Sigmoid colon (tissue), 6 donors: ENCODE measurements at regions not wholly inside any gene's neighbourhood (a gene's known extent, or its start where the extent isn't known, plus 50 kb on each side); places are given as distances from the start of the nearest gene placed in this dataset.

Experiments
- DNase-seq: peaks from one replicate; pipeline ENCODE4 v3.0.0-alpha.2; 2019
- H3K27ac ChIP-seq, 4 donors: fragments of 200-600 bp; sonication (generic); one replicate each; pipeline ENCODE4 v1.5.1; 2016 to 2019; ENCODE audit warnings: mild to moderate bottlenecking in 1 of 4
- H3K27me3 ChIP-seq, 3 donors: fragments of 200-600 bp; sonication (generic); one replicate each; pipeline ENCODE4 v1.5.1; 2019; ENCODE audit warnings: mild to moderate bottlenecking in 1 of 3
- H3K36me3 ChIP-seq, 4 donors: fragments of 200-600 bp; sonication (generic); one replicate each; pipeline ENCODE4 v1.5.1; 2016 to 2019
- H3K4me1 ChIP-seq, 4 donors: fragments of 200-600 bp; sonication (generic); one replicate each; pipeline ENCODE4 v1.5.1; 2017 to 2019
- H3K4me3 ChIP-seq, 4 donors: fragments of 200-600 bp; sonication (generic); one replicate each; pipeline ENCODE4 v1.5.1; 2017 to 2019; ENCODE audit warnings: mild to moderate bottlenecking in 2 of 4, moderate library complexity in 1 of 4
- H3K9me3 ChIP-seq, 4 donors: fragments of 200-600 bp in 3 of 4; sonication (generic) in 3 of 4; one replicate each; pipeline versions ENCODE4 v1.5.1 to v1.6.1; 2013 to 2019
- CTCF ChIP-seq, 4 experiments: fragments of 450-650 bp in 3 of 4; fragments of 200-600 bp in 1 of 4; IDR thresholded peaks; one replicate each; pipeline ENCODE4 v1.5.1; 2016 to 2019; ENCODE audit warnings: antibody characterized with exemption in 4 of 4, mild to moderate bottlenecking in 3 of 4, moderate library complexity in 2 of 4
- EP300 ChIP-seq, 4 donors: sonication (generic); formaldehyde crosslinking; IDR thresholded peaks; one replicate each; pipeline ENCODE4 v1.6.1; 2017; ENCODE audit warnings: antibody characterized with exemption in 4 of 4
- POLR2A ChIP-seq, 2 donors: fragments of 450-650 bp; IDR thresholded peaks; one replicate each; pipeline ENCODE4 v1.6.1; 2016; ENCODE audit warnings: antibody characterized with exemption in 2 of 2, mild to moderate bottlenecking in 2 of 2, moderate library complexity in 2 of 2
- POLR2AphosphoS5 ChIP-seq, 4 donors: sonication (generic); formaldehyde crosslinking; IDR thresholded peaks; one replicate each; pipeline ENCODE4 v1.6.1; 2017; ENCODE audit warnings: antibody characterized with exemption in 4 of 4
- WGBS, 2 donors: extraction: QIAGEN DNeasy Blood & Tissue Kit; methylation state at CpG; one replicate each; pipeline ENCODE4 v1.1.7; 2013; 5-methylcytosine and 5-hydroxymethylcytosine counted together
- intact Hi-C: fragments of 100-400 bp; cut with DNase I; formaldehyde crosslinking; loops from one replicate; pipeline ENCODE4 v1.15.1; 2023
- donor health status: healthy with polysubstance abuse.
- donor health status: healthy.

- 75 to 84% methylated on average over 2 of the region's 2 CpGs for WGBS, 2 donors
- Histone ChIP-seq H3K27me3 (no peaks in the 10 kb centered on the region), H3K9me3 (no peaks in the 10 kb centered on the region), H3K4me3 (no peak overlapping the region), H3K4me1 (no peaks in the 10 kb centered on the region), H3K27ac (no peak overlapping the region), H3K36me3 (no peaks in the 10 kb centered on the region)
- intact Hi-C loops, result no loop called here
- no peak for TF ChIP-seq EP300 (IDR thresholded peaks at IDR 0.05)
- no peak for TF ChIP-seq CTCF (IDR thresholded peaks at IDR 0.05)
- no peak for TF ChIP-seq POLR2AphosphoS5 (IDR thresholded peaks at IDR 0.05)
- no peak for TF ChIP-seq POLR2A (IDR thresholded peaks at IDR 0.05)
- no peak for DNase-seq
Observed at GRCh38 chr5:165231821-165232508, 1726.5 kb downstream of the MAT2B start.

GRCh38 chr5:165232509-165233028 is 1727.2 kb downstream of the MAT2B start:
- no peak for TF ChIP-seq POLR2A (IDR thresholded peaks at IDR 0.05)
- no peak for TF ChIP-seq EP300 (IDR thresholded peaks at IDR 0.05)
- no peak for TF ChIP-seq POLR2AphosphoS5 (IDR thresholded peaks at IDR 0.05)
- no peak for TF ChIP-seq CTCF (IDR thresholded peaks at IDR 0.05)
- intact Hi-C loops, result no loop called here
- H3K27ac ChIP-seq, result no peak overlapping the region
- no peaks in the 10 kb centered on the region for H3K36me3 ChIP-seq
- H3K9me3 ChIP-seq, result no peaks in the 10 kb centered on the region
- no peaks in the 10 kb centered on the region for H3K27me3 ChIP-seq
- no peak for DNase-seq
- no peak overlapping the region for H3K4me3 ChIP-seq
- 53 to 67% methylated on average over 4 of the region's 4 CpGs for WGBS, 2 donors
- no peaks in the 10 kb centered on the region for H3K4me1 ChIP-seq

GRCh38 chr5:165241811-165242210 is 1736.4 kb downstream of the MAT2B start:
- no peak overlapping the region for H3K27ac ChIP-seq
- intact Hi-C loops, result no loop called here
- H3K36me3 ChIP-seq, result no peaks in the 10 kb centered on the region
- no peak for DNase-seq
- H3K27me3 ChIP-seq, result no peaks in the 10 kb centered on the region
- H3K4me1 ChIP-seq, result no peaks in the 10 kb centered on the region
- H3K9me3 ChIP-seq, result no peaks in the 10 kb centered on the region
- TF ChIP-seq CTCF (IDR thresholded peaks at IDR 0.05) (no peak), EP300 (IDR thresholded peaks at IDR 0.05) (no peak), POLR2A (IDR thresholded peaks at IDR 0.05) (no peak), POLR2AphosphoS5 (IDR thresholded peaks at IDR 0.05) (no peak)
- H3K4me3 ChIP-seq, result no peak overlapping the region
- 89 to 95% methylated on average over 1 of the region's 1 CpG for WGBS, 2 donors

GRCh38 chr5:165242646-165243045 is 1737.2 kb downstream of the MAT2B start:
- intact Hi-C loops, result no loop called here
- Histone ChIP-seq H3K27ac (no peak overlapping the region), H3K4me3 (no peak overlapping the region), H3K4me1 (no peaks in the 10 kb centered on the region), H3K9me3 (no peaks in the 10 kb centered on the region), H3K27me3 (no peaks in the 10 kb centered on the region), H3K36me3 (no peaks in the 10 kb centered on the region)
- TF ChIP-seq EP300 (IDR thresholded peaks at IDR 0.05) (no peak), CTCF (IDR thresholded peaks at IDR 0.05) (no peak), POLR2A (IDR thresholded peaks at IDR 0.05) (no peak), POLR2AphosphoS5 (IDR thresholded peaks at IDR 0.05) (no peak)
- 62 to 73% methylated on average over 2 of the region's 2 CpGs for WGBS, 2 donors
- no peak for DNase-seq

- 37 to 50% methylated on average over 3 of the region's 3 CpGs for WGBS, 2 donors
- Histone ChIP-seq H3K4me1 (no peaks in the 10 kb centered on the region), H3K9me3 (no peaks in the 10 kb centered on the region), H3K4me3 (no peak overlapping the region), H3K27me3 (no peaks in the 10 kb centered on the region), H3K36me3 (no peaks in the 10 kb centered on the region), H3K27ac (no peak overlapping the region)
- intact Hi-C loops, result no loop called here
- TF ChIP-seq EP300 (IDR thresholded peaks at IDR 0.05), result no peak
- no peak for TF ChIP-seq CTCF (IDR thresholded peaks at IDR 0.05)
- TF ChIP-seq POLR2A (IDR thresholded peaks at IDR 0.05), result no peak
- TF ChIP-seq POLR2AphosphoS5 (IDR thresholded peaks at IDR 0.05), result no peak
- no peak for DNase-seq
Observed at GRCh38 chr5:165244407-165244806, 1739.0 kb downstream of the MAT2B start.
